ENCODE measurements at regions not wholly inside any gene's neighbourhood (a gene's known extent, or its start where the extent isn't known, plus 50 kb on each side); places are given as distances from the start of the nearest gene placed in this dataset.
A peak's percentile ranks its signal among the peaks of the same experiment; 100 is the strongest.

GRCh38 chr17:45722161-45722560 is 62.0 kb upstream of the CRHR1 start:
- Histone ChIP-seq H3F3A (ENCODE audit: low read length, unreplicated experiment) (peaks cover 5% of the 10 kb centered on the region), H3K36me3 (ENCODE audit: low read depth, low read length) (no peaks in the 10 kb centered on the region), H3K4me1 (ENCODE audit: insufficient read depth, low read length) (peaks cover 26% of the 10 kb centered on the region), H3K4me3 (ENCODE audit: low read length) (no peak overlapping the region), H4K20me1 (ENCODE audit: low read length) (no peaks in the 10 kb centered on the region), H2AFZ (ENCODE audit: low read length) (no peak overlapping the region), H3K79me2 (ENCODE audit: low read length) (no peaks in the 10 kb centered on the region), H3K27ac (ENCODE audit: low read length) (no peak overlapping the region), H3K9ac (ENCODE audit: low read length) (no peak overlapping the region), H3K4me2 (ENCODE audit: low read length) (no peak overlapping the region), H3K27me3 (ENCODE audit: low read length) (peaks cover 38% of the 10 kb centered on the region), H3K9me2 (replicated peaks; ENCODE audit: low read length) (no peaks in the 10 kb centered on the region), H3K9me3 (ENCODE audit: low read length) (no peaks in the 10 kb centered on the region)
- POLR2A ChIA-PET (ENCODE audit: unreplicated experiment) = no interaction called here
- CTCF ChIA-PET = interaction anchor here (0.5 to 1.8 kb wide), 11 partner anchors 36 to 227 kb away, joined by 3 to 12 read pairs (median 3); partner anchors contain the start of gene SPPL2C
- BruUV-seq (replicated peaks) = no TSS peak
- intact Hi-C loops (cut with micrococcal nuclease) = loop anchor here (1.0 kb wide), 1 partner anchor 110 kb away; no protein-coding TSS in a partner anchor
- DNase-seq (peak; percentile 69), ATAC-seq (peak; percentile 85)
- no peak for TF ChIP-seq EZH2 (IDR thresholded peaks at IDR 0.05; ENCODE audit: low read length, unreplicated experiment)
- peak; percentile 78 for TF ChIP-seq CTCF (conservative IDR thresholded peaks at IDR 0.05; ENCODE audit: low read depth, low read length)
- TF ChIP-seq EZH2phosphoT487 (IDR thresholded peaks at IDR 0.05; ENCODE audit: borderline replicate concordance, low read length) = no peak

GRCh38 chr17:45729294-45729907 is 54.7 kb upstream of the CRHR1 start:
- Histone ChIP-seq H3F3A (ENCODE audit: low read length, unreplicated experiment) (no peaks in the 10 kb centered on the region), H3K27me3 (ENCODE audit: low read length) (peaks cover 40% of the 10 kb centered on the region), H4K20me1 (ENCODE audit: low read length) (no peaks in the 10 kb centered on the region), H3K9me3 (ENCODE audit: low read length) (0 out of 2 replicates have a peak, but pooled peaks cover 3% of the 10 kb centered on the region), H3K36me3 (ENCODE audit: low read depth, low read length) (no peaks in the 10 kb centered on the region), H3K4me3 (ENCODE audit: low read length) (no peak overlapping the region), H3K27ac (ENCODE audit: low read length) (no peak overlapping the region), H2AFZ (ENCODE audit: low read length) (no peak overlapping the region), H3K4me1 (ENCODE audit: insufficient read depth, low read length) (no peaks in the 10 kb centered on the region), H3K9me2 (replicated peaks; ENCODE audit: low read length) (no peaks in the 10 kb centered on the region), H3K4me2 (ENCODE audit: low read length) (no peak overlapping the region), H3K79me2 (ENCODE audit: low read length) (no peaks in the 10 kb centered on the region), H3K9ac (ENCODE audit: low read length) (no peak overlapping the region)
- intact Hi-C loops (cut with micrococcal nuclease) = no loop called here
- no TSS peak for BruUV-seq (replicated peaks)
- ATAC-seq = no peak
- DNase-seq = no peak
- ChIA-PET POLR2A (ENCODE audit: unreplicated experiment) (interaction anchor here (0.5 kb wide), 1 partner anchor 42 kb away, joined by 4 read pairs; no protein-coding TSS in a partner anchor), CTCF (no interaction called here)
- TF ChIP-seq EZH2 (IDR thresholded peaks at IDR 0.05; ENCODE audit: low read length, unreplicated experiment) (no peak), EZH2phosphoT487 (IDR thresholded peaks at IDR 0.05; ENCODE audit: borderline replicate concordance, low read length) (no peak), CTCF (conservative IDR thresholded peaks at IDR 0.05; ENCODE audit: low read depth, low read length) (no peak)

- TF ChIP-seq CTCF (conservative IDR thresholded peaks at IDR 0.05; ENCODE audit: low read depth, low read length) (no peak), EZH2phosphoT487 (IDR thresholded peaks at IDR 0.05; ENCODE audit: borderline replicate concordance, low read length) (no peak)
- CTCF ChIA-PET = no interaction called here
- intact Hi-C loops (cut with micrococcal nuclease) = no loop called here
- no peaks in the 10 kb centered on the region for H3K9me2 ChIP-seq (replicated peaks; ENCODE audit: low read length)
- H3K79me2 ChIP-seq (ENCODE audit: low read length) = no peaks in the 10 kb centered on the region
- H3K36me3 ChIP-seq (ENCODE audit: low read depth, low read length) = no peaks in the 10 kb centered on the region
- no peak overlapping the region for H3K4me3 ChIP-seq (ENCODE audit: low read length)
- H3K9me3 ChIP-seq (ENCODE audit: low read length) = 0 out of 2 replicates have a peak, but pooled peaks cover 3% of the 10 kb centered on the region
- no peaks in the 10 kb centered on the region for H3F3A ChIP-seq (ENCODE audit: low read length, unreplicated experiment)
- POLR2A ChIA-PET (ENCODE audit: unreplicated experiment) = no interaction called here
- DNase-seq (no peak), ATAC-seq (no peak)
- no peaks in the 10 kb centered on the region for H4K20me1 ChIP-seq (ENCODE audit: low read length)
- no peak overlapping the region for H3K9ac ChIP-seq (ENCODE audit: low read length)
- H3K4me2 ChIP-seq (ENCODE audit: low read length) = no peak overlapping the region
- H2AFZ ChIP-seq (ENCODE audit: low read length) = no peak overlapping the region
- peaks cover 33% of the 10 kb centered on the region for H3K27me3 ChIP-seq (ENCODE audit: low read length)
- no peak overlapping the region for H3K27ac ChIP-seq (ENCODE audit: low read length)
- BruUV-seq (replicated peaks) = no TSS peak
- no peaks in the 10 kb centered on the region for H3K4me1 ChIP-seq (ENCODE audit: insufficient read depth, low read length)
These were observed 53.9 kb upstream of the CRHR1 start for GRCh38 chr17:45730192-45730591.
